HG03342 (cell line): ENCODE measurements at regions not wholly inside any gene's neighbourhood (a gene's known extent, or its start where the extent isn't known, plus 50 kb on each side); places are given as distances from the start of the nearest gene placed in this dataset.
A peak's percentile ranks its signal among the peaks of the same experiment; 100 is the strongest.
"Not testable (repeated sequence)": the region's sequence is repeated elsewhere in the genome, so short reads cannot be mapped to it uniquely, and the experiment has no call there.

Experiments
- ATAC-seq: cut with Tn5 transposase; IDR thresholded peaks from one replicate; pipeline ENCODE4 v1.9.1; 2021; ENCODE audit warnings: mild to moderate bottlenecking, moderate library complexity; ENCODE audit not compliant: unreplicated experiment

GRCh38 chr7:66535414-66536329 lies 93.0 kb upstream of the KCTD7 start:
- no peak for ATAC-seq

- ATAC-seq, result no peak
These were observed 91.3 kb upstream of the KCTD7 start for GRCh38 chr7:66537380-66537779.

GRCh38 chr7:66537876-66538275 lies 90.8 kb upstream of the KCTD7 start:
- no peak for ATAC-seq

GRCh38 chr7:66539264-66539623 lies 89.4 kb upstream of the KCTD7 start:
- ATAC-seq, result no peak

GRCh38 chr7:66539902-66540375 lies 88.7 kb upstream of the KCTD7 start:
- no peak for ATAC-seq

GRCh38 chr7:66542049-66542448 lies 86.6 kb upstream of the KCTD7 start:
- ATAC-seq, result no peak

GRCh38 chr7:66542528-66543269 lies 86.0 kb upstream of the KCTD7 start:
- ATAC-seq, result no peak

- no peak for ATAC-seq
These were observed 79.2 kb upstream of the KCTD7 start for GRCh38 chr7:66549466-66549865.

- ATAC-seq, result no peak
These were observed 75.7 kb upstream of the KCTD7 start for GRCh38 chr7:66553001-66553400.

- ATAC-seq, result not testable (repeated sequence)
These were observed 75.0 kb upstream of the KCTD7 start for GRCh38 chr7:66553675-66554074.

- not testable (repeated sequence) for ATAC-seq
These were observed 74.4 kb upstream of the KCTD7 start for GRCh38 chr7:66554291-66554690.

GRCh38 chr7:66554842-66555430 lies 73.7 kb upstream of the KCTD7 start:
- ATAC-seq, result not testable (repeated sequence)

- no peak for ATAC-seq
These were observed 72.5 kb upstream of the KCTD7 start for GRCh38 chr7:66556177-66556548.

- ATAC-seq, result no peak
These were observed 72.0 kb upstream of the KCTD7 start for GRCh38 chr7:66556549-66557213.

- peak; percentile 76 for ATAC-seq
These were observed 71.2 kb upstream of the KCTD7 start for GRCh38 chr7:66557214-66558200.

- ATAC-seq, result no peak
These were observed 70.5 kb upstream of the KCTD7 start for GRCh38 chr7:66558201-66558641.

- ATAC-seq, result no peak
These were observed 69.8 kb upstream of the KCTD7 start for GRCh38 chr7:66558660-66559465.

GRCh38 chr7:66564045-66564444 lies 64.6 kb upstream of the KCTD7 start:
- ATAC-seq, result no peak

- ATAC-seq, result not testable (repeated sequence)
These were observed 58.5 kb upstream of the KCTD7 start for GRCh38 chr7:66570179-66570578.
